ENCODE measurements at regions not wholly inside any gene's neighbourhood (a gene's known extent, or its start where the extent isn't known, plus 50 kb on each side); places are given as distances from the start of the nearest gene placed in this dataset.

DNA sequence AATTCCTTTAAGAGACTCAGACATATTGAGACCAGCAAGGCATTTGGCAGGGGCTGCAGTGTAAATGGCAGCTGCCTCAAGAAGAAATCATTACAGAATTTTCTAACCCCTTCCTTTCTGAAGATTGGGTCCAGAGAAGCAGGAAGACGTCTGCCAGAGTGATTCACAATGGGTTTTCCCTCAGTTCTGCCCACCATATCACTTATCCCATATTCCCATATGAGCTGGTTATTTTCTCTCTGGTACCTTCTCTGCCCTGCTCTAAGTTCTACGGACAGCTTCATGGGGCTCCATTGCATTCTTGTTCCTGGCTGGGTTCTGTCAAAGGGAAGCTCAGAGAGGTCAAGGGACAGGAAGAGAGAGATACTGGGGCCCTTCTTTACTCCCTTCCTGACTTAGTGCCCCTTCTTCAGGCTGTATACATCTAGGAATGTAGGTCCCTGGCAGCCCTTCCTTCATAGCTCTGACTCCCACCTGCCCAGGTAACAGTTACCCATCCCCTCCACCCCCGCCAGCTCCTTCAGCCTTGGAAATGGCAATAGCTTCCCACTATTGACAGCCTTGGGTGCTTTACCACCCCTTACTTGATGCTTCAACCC lies 420.6 kb upstream of the DAB1 start:
- ATAC-seq (no peak), DNase-seq (ENCODE audit: low read depth, low spot score) (no peak)
- ChIA-PET CTCF (no interaction called here), RAD21 (ENCODE audit: low non-redundant PET in 1 of 2, low total read pairs in 2 of 2, uncharacterized antibody in 2 of 2, unreplicated experiment in 2 of 2) (no interaction called here), POLR2A (no interaction called here)
- Histone ChIP-seq H3K27ac (ENCODE audit: low read depth, low read length) (no peak overlapping the region), H3K4me1 (ENCODE audit: control insufficient read depth in 1 of 2, insufficient read depth in 2 of 2, low read length in 2 of 2) (no peaks in the 10 kb centered on the region), H4K20me1 (ENCODE audit: insufficient read depth) (no peaks in the 10 kb centered on the region), H3K9me3 (ENCODE audit: control insufficient read depth in 1 of 2, insufficient read depth in 1 of 2, low read depth in 1 of 2, low read length in 2 of 2) (no peaks in the 10 kb centered on the region; a peak in 1 of 4 replicates), H3K27me3 (ENCODE audit: insufficient read depth, low read length) (no peaks in the 10 kb centered on the region), H3K4me2 (ENCODE audit: low read length) (no peak overlapping the region), H3K9me2 (ENCODE audit: insufficient read depth) (no peaks in the 10 kb centered on the region), H3K36me3 (ENCODE audit: control insufficient read depth in 1 of 2, insufficient read depth in 2 of 2, low read length in 2 of 2) (no peaks in the 10 kb centered on the region), H2AFZ (ENCODE audit: low read depth, low read length, poor library complexity, severe bottlenecking) (no peak overlapping the region), H3K79me2 (ENCODE audit: insufficient read depth, low read length) (no peaks in the 10 kb centered on the region), H3K4me3 (replicated peaks in 1 of 2; ENCODE audit: low read depth in 1 of 2, low read length in 2 of 2) (no peak overlapping the region), H3K9ac (ENCODE audit: low read length) (no peak overlapping the region)
- no TSS peak for BruUV-seq (replicated peaks)
- TF ChIP-seq CBX3 (IDR thresholded peaks at IDR 0.05; ENCODE audit: low read depth), result no peak
- TF ChIP-seq, protein P1, sequence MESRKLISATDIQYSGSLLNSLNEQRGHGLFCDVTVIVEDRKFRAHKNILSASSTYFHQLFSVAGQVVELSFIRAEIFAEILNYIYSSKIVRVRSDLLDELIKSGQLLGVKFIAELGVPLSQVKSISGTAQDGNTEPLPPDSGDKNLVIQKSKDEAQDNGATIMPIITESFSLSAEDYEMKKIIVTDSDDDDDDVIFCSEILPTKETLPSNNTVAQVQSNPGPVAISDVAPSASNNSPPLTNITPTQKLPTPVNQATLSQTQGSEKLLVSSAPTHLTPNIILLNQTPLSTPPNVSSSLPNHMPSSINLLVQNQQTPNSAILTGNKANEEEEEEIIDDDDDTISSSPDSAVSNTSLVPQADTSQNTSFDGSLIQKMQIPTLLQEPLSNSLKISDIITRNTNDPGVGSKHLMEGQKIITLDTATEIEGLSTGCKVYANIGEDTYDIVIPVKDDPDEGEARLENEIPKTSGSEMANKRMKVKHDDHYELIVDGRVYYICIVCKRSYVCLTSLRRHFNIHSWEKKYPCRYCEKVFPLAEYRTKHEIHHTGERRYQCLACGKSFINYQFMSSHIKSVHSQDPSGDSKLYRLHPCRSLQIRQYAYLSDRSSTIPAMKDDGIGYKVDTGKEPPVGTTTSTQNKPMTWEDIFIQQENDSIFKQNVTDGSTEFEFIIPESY (IDR thresholded peaks at IDR 0.05; ENCODE audit: extremely low read depth, insufficient replicate concordance, low read length), result no peak
- TF ChIP-seq ZFX (IDR thresholded peaks at IDR 0.05), result no peak
- no peak for TF ChIP-seq CEBPB (IDR thresholded peaks at IDR 0.05; ENCODE audit: low read depth)
- no peak for TF ChIP-seq EZH2 (IDR thresholded peaks at IDR 0.05)
- TF ChIP-seq ZNF274 (IDR thresholded peaks at IDR 0.05; ENCODE audit: low read depth, low read length), result no peak
- no peak for TF ChIP-seq ELF1 (IDR thresholded peaks at IDR 0.05; ENCODE audit: borderline replicate concordance, low read depth)
- no peak for TF ChIP-seq RAD21 (IDR thresholded peaks at IDR 0.05; ENCODE audit: low read depth)
- TF ChIP-seq, protein P2, sequence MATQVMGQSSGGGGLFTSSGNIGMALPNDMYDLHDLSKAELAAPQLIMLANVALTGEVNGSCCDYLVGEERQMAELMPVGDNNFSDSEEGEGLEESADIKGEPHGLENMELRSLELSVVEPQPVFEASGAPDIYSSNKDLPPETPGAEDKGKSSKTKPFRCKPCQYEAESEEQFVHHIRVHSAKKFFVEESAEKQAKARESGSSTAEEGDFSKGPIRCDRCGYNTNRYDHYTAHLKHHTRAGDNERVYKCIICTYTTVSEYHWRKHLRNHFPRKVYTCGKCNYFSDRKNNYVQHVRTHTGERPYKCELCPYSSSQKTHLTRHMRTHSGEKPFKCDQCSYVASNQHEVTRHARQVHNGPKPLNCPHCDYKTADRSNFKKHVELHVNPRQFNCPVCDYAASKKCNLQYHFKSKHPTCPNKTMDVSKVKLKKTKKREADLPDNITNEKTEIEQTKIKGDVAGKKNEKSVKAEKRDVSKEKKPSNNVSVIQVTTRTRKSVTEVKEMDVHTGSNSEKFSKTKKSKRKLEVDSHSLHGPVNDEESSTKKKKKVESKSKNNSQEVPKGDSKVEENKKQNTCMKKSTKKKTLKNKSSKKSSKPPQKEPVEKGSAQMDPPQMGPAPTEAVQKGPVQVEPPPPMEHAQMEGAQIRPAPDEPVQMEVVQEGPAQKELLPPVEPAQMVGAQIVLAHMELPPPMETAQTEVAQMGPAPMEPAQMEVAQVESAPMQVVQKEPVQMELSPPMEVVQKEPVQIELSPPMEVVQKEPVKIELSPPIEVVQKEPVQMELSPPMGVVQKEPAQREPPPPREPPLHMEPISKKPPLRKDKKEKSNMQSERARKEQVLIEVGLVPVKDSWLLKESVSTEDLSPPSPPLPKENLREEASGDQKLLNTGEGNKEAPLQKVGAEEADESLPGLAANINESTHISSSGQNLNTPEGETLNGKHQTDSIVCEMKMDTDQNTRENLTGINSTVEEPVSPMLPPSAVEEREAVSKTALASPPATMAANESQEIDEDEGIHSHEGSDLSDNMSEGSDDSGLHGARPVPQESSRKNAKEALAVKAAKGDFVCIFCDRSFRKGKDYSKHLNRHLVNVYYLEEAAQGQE (IDR thresholded peaks at IDR 0.05; ENCODE audit: low read depth), result no peak
- TF ChIP-seq, protein P3, sequence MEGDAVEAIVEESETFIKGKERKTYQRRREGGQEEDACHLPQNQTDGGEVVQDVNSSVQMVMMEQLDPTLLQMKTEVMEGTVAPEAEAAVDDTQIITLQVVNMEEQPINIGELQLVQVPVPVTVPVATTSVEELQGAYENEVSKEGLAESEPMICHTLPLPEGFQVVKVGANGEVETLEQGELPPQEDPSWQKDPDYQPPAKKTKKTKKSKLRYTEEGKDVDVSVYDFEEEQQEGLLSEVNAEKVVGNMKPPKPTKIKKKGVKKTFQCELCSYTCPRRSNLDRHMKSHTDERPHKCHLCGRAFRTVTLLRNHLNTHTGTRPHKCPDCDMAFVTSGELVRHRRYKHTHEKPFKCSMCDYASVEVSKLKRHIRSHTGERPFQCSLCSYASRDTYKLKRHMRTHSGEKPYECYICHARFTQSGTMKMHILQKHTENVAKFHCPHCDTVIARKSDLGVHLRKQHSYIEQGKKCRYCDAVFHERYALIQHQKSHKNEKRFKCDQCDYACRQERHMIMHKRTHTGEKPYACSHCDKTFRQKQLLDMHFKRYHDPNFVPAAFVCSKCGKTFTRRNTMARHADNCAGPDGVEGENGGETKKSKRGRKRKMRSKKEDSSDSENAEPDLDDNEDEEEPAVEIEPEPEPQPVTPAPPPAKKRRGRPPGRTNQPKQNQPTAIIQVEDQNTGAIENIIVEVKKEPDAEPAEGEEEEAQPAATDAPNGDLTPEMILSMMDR (IDR thresholded peaks at IDR 0.05 in 2 of 3, conservative IDR thresholded peaks at IDR 0.05 in 1 of 3; ENCODE audit: borderline replicate concordance in 1 of 3, insufficient read depth in 1 of 3, low read depth in 2 of 3, low read length in 2 of 3), result no peak
- no peak for TF ChIP-seq EGR1 (IDR thresholded peaks at IDR 0.05; ENCODE audit: low read depth)
- TF ChIP-seq YY1 (IDR thresholded peaks at IDR 0.05; ENCODE audit: extremely low read depth, insufficient replicate concordance, low read depth, low read length), result no peak
- TF ChIP-seq POLR2A (IDR thresholded peaks at IDR 0.05; ENCODE audit: borderline replicate concordance, extremely low read depth, insufficient read depth, insufficient read length), result no peak
- TF ChIP-seq POLR2AphosphoS5 (IDR thresholded peaks at IDR 0.05; ENCODE audit: low read depth, low read length), result no peak
- TF ChIP-seq JUND (IDR thresholded peaks at IDR 0.05), result no peak
- intact Hi-C loops (cut with micrococcal nuclease), result no loop called here
